Lung (tissue), 11 donors: ENCODE measurements at regions not wholly inside any gene's neighbourhood (a gene's known extent, or its start where the extent isn't known, plus 50 kb on each side); places are given as distances from the start of the nearest gene placed in this dataset.

Experiments
- ATAC-seq: fragments of 200-7000 bp; cut with Tn5 transposase; one replicate; pipeline ENCODE4 v1.9.1; 2020; ENCODE audit warnings: moderate number of reproducible peaks; ENCODE audit not compliant: insufficient read depth, low FRiP score
- DNase-seq, 3 donors: peaks; one replicate each; pipeline ENCODE4 v3.0.0-alpha.2; 2013 to 2017
- H3K27ac ChIP-seq, 2 donors: one replicate each; pipeline ENCODE4 v1.5.1; 2013; ENCODE audit warnings: mild to moderate bottlenecking in 2 of 2, moderate library complexity in 2 of 2, control low read depth in 1 of 2, inconsistent platforms in 1 of 2, low read depth in 1 of 2, low read length in 1 of 2
- H3K27me3 ChIP-seq, 3 donors: one replicate each; pipeline ENCODE4 v1.5.1; 2013; ENCODE audit warnings: low read length in 2 of 3; ENCODE audit not compliant: control insufficient read depth in 3 of 3, insufficient read depth in 3 of 3
- H3K36me3 ChIP-seq, 4 donors: one replicate each; pipeline ENCODE4 v1.5.1; 2013; ENCODE audit warnings: low read length in 4 of 4, mild to moderate bottlenecking in 1 of 4, moderate library complexity in 1 of 4; ENCODE audit not compliant: control insufficient read depth in 4 of 4, insufficient read depth in 4 of 4
- H3K4me1 ChIP-seq, 5 donors: one replicate each; pipeline ENCODE4 v1.5.1; 2013; ENCODE audit warnings: low read length in 5 of 5, mild to moderate bottlenecking in 2 of 5, moderate library complexity in 1 of 5; ENCODE audit not compliant: control insufficient read depth in 5 of 5, insufficient read depth in 5 of 5
- H3K4me3 ChIP-seq: one replicate; pipeline ENCODE4 v1.5.1; 2013; ENCODE audit warnings: mild to moderate bottlenecking, control low read depth, moderate library complexity
- H3K9ac ChIP-seq, 2 donors: one replicate each; pipeline ENCODE4 v1.5.1; 2013; ENCODE audit warnings: low read length in 2 of 2, control low read depth in 1 of 2; ENCODE audit not compliant: insufficient read depth in 1 of 2
- H3K9me3 ChIP-seq, 4 donors: one replicate each; pipeline ENCODE4 v1.5.1; 2013; ENCODE audit warnings: low read length in 3 of 4, mild to moderate bottlenecking in 1 of 4, moderate library complexity in 1 of 4; ENCODE audit not compliant: control insufficient read depth in 4 of 4, insufficient read depth in 3 of 4
- WGBS, 2 donors: extraction: QIAGEN DNeasy Blood & Tissue Kit; methylation state at CpG; one replicate each; pipeline ENCODE4 v1.1.7; 2013; 5-methylcytosine and 5-hydroxymethylcytosine counted together
- TF ChIP-seq, protein P1 (sequence below): IDR thresholded peaks from 2 replicates; pipeline ENCODE4 v1.5.1; 2012; ENCODE audit warnings: mild to moderate bottlenecking; ENCODE audit errors: control extremely low read depth, extremely low read depth
- donor health status: control.
- donor health status: control.
- donor health status: Bipolar disorder and iron deficiency.
- donor health status: healthy.
- donor health status: DM: yes; HTN: yes; CAD: no.

DNA sequence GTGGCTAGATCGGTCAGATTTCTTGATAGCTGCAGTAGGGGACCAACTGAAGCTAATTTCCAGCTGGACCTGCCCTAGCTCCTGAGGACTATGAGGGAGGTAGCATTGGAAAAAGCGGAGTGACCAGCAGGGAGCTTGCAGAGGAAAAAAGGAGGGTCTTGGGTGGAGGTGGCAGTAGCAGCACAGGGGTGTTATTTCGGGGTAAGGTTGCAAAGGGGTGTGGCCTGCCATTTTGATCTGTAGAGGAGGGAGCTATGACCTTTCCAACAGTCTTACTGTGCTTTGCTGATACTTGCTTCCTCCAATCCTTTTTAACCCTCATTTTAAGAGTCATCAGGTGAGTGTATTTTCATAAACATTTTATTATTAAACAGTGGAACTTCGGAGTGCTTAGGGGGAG lies 83.8 kb upstream of the NRXN3 start:
- ATAC-seq (no peak), DNase-seq (no peak)
- TF ChIP-seq, protein P1, sequence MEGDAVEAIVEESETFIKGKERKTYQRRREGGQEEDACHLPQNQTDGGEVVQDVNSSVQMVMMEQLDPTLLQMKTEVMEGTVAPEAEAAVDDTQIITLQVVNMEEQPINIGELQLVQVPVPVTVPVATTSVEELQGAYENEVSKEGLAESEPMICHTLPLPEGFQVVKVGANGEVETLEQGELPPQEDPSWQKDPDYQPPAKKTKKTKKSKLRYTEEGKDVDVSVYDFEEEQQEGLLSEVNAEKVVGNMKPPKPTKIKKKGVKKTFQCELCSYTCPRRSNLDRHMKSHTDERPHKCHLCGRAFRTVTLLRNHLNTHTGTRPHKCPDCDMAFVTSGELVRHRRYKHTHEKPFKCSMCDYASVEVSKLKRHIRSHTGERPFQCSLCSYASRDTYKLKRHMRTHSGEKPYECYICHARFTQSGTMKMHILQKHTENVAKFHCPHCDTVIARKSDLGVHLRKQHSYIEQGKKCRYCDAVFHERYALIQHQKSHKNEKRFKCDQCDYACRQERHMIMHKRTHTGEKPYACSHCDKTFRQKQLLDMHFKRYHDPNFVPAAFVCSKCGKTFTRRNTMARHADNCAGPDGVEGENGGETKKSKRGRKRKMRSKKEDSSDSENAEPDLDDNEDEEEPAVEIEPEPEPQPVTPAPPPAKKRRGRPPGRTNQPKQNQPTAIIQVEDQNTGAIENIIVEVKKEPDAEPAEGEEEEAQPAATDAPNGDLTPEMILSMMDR: no peak
- no peak overlapping the region for H3K27ac ChIP-seq
- no peaks in the 10 kb centered on the region for H3K9me3 ChIP-seq
- H3K9ac ChIP-seq: no peak overlapping the region
- WGBS, 2 donors: 56 to 65% methylated on average over 4 of the region's 4 CpGs
- H3K36me3 ChIP-seq: no peaks in the 10 kb centered on the region
- no peaks in the 10 kb centered on the region for H3K4me1 ChIP-seq
- no peak overlapping the region for H3K4me3 ChIP-seq
- H3K27me3 ChIP-seq: peaks cover 0 to 3% (median 0%) of the 10 kb centered on the region in 3 donors

DNA sequence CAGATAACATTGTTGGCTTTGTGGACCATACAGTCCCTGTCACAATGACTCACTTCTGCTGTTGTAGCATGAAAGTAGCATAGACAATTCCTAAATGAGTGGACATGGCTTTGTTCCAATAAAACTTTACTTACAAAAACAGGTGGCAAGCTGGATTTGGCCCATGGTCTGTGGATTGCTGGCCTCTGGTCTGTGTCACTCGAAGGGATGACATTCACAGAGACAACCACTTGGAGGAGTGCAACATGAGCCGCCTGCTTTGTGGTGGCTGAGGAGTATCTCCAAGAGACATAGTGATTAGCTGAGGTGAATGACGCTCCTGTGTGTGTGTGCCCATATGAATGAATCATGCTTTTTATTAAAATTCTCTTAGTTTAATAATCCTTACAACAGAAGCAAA lies 81.3 kb upstream of the NRXN3 start:
- TF ChIP-seq, protein P1: no peak
- no peak overlapping the region for H3K9ac ChIP-seq
- no peak overlapping the region for H3K27ac ChIP-seq
- DNase-seq (no peak), ATAC-seq (no peak)
- no peak overlapping the region for H3K4me3 ChIP-seq
- WGBS, 2 donors: 64 to 73% methylated on average over 3 of the region's 3 CpGs
- H3K4me1 ChIP-seq: no peaks in the 10 kb centered on the region
- H3K27me3 ChIP-seq: peaks cover 0 to 3% (median 0%) of the 10 kb centered on the region in 3 donors
- no peaks in the 10 kb centered on the region for H3K36me3 ChIP-seq
- no peaks in the 10 kb centered on the region for H3K9me3 ChIP-seq

DNA sequence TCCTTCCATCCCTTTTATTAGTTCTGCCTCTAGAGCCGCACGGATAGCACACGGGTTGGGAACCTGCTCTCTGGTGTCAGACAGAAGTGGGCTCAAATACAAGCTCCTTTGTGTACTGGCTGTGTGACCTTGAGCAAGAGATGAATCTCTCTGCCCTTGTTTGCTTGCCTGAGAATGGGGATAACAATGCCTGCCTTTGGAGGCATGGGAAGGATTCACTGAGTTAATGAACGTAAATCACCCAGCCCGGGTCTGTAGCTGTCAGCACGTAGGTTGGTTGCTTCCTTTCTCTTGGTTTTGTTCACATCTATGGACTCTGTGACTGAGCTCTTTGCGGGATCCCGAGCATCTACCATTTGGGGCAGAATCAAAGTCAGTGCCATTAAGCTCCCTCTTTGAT lies 79.3 kb upstream of the NRXN3 start:
- TF ChIP-seq, protein P1: no peak

DNA sequence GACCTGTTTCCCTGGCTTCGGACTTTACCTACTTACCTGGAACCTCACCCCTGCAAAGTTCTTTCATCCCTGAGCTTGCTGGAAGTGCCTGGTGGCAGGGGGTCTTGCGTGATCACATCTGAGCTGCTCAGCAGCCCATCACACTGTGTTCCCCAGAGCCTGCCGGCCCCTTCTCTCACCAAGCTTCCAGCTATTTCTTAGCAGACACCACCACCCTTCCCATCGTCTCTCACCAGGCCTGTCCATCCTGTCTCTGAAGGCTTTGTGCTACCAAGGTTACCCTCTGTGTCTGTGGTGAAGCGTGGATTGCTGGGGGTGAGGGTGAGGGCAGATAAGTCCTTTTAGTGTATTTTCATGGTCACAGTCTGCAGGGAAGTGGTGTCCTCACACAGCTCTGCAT lies 78.8 kb upstream of the NRXN3 start:
- Histone ChIP-seq H3K4me3 (no peak overlapping the region), H3K27ac (no peak overlapping the region), H3K4me1 (no peaks in the 10 kb centered on the region), H3K36me3 (no peaks in the 10 kb centered on the region), H3K9me3 (no peaks in the 10 kb centered on the region), H3K27me3 (peaks cover 0 to 3% (median 0%) of the 10 kb centered on the region in 3 donors), H3K9ac (no peak overlapping the region)
- 82 to 93% methylated on average over 5 of the region's 5 CpGs for WGBS, 2 donors
- DNase-seq (no peak), ATAC-seq (no peak)
- TF ChIP-seq, protein P1: no peak

More for the DNA sequence above, 79.3 kb upstream of the NRXN3 start:
- H3K4me3 ChIP-seq: no peak overlapping the region
- H3K9me3 ChIP-seq: no peaks in the 10 kb centered on the region
- ATAC-seq (no peak), DNase-seq (no peak)
- H3K4me1 ChIP-seq: no peaks in the 10 kb centered on the region
- H3K36me3 ChIP-seq: no peaks in the 10 kb centered on the region
- H3K9ac ChIP-seq: no peak overlapping the region
- H3K27ac ChIP-seq: no peak overlapping the region
- 73 to 80% methylated on average over 8 of the region's 8 CpGs for WGBS, 2 donors
- H3K27me3 ChIP-seq: peaks cover 0 to 3% (median 0%) of the 10 kb centered on the region in 3 donors
